Activated naive CD8-positive, alpha-beta T cell treated with anti-CD3 and anti-CD28 coated beads, Interleukin-2, amount 10 ng/mL, durations not matched to agents 7 days and 5 days (primary cell): ENCODE measurements at regions not wholly inside any gene's neighbourhood (a gene's known extent, or its start where the extent isn't known, plus 50 kb on each side); places are given as distances from the start of the nearest gene placed in this dataset.

Experiments used
- ATAC-seq: fragments of 150-1000 bp; cut with Tn5 transposase; one replicate; pipeline ENCODE4 v1.10.0; 2021; ENCODE audit warnings: low read depth, moderate library complexity
- POLR2A ChIA-PET: fragments of 350-600 bp; sonication (Branson Sonifier 250); formaldehyde crosslinking; loops from one replicate; lab custom pipeline; 2021; ENCODE audit warnings: antibody characterized with exemption; lab: Charles Lee
- DNase-seq: peaks from one replicate; pipeline ENCODE4 v3.0.0; 2021
- H3K27ac Mint-ChIP-seq: one replicate; pipeline ENCODE4 v1.8.0; 2022; ENCODE audit warnings: mild to moderate bottlenecking, mixed read lengths
- H3K27me3 Mint-ChIP-seq: one replicate; pipeline ENCODE4 v1.8.0; 2022; ENCODE audit warnings: mild to moderate bottlenecking, moderate library complexity, mixed read lengths
- H3K36me3 Mint-ChIP-seq: one replicate; pipeline ENCODE4 v1.8.0; 2021; ENCODE audit warnings: mild to moderate bottlenecking, mixed read lengths
- H3K4me1 Mint-ChIP-seq: one replicate; pipeline ENCODE4 v1.8.0; 2021; ENCODE audit warnings: mixed read lengths
- H3K4me3 Mint-ChIP-seq: one replicate; pipeline ENCODE4 v1.8.0; 2022; ENCODE audit warnings: mild to moderate bottlenecking, moderate library complexity, mixed read lengths
- H3K9me3 Mint-ChIP-seq: one replicate; pipeline ENCODE4 v1.8.0; 2021; ENCODE audit warnings: mixed read lengths

DNA sequence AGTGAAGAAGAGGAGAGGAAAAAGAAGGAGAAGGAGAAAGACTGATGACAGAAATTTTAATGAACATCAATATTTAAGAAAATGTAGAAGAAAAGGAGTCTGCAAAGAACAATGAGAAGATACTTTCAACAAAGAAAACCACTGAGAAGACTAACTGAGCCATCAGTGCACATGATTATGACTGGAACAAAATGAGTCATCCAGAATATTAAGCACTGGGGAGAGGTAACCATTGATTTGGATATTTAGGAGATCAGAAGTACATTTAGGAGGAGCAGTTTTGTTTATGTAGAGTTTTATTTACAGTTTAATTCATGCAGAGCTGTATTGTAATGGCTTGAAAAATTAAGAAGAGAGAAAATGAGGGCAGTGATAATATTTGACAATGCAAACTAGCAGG is 159.1 kb downstream of the C12orf50 start:
- Mint-ChIP-seq H3K9me3 (no peaks in the 10 kb centered on the region), H3K27me3 (no peaks in the 10 kb centered on the region), H3K4me1 (no peaks in the 10 kb centered on the region), H3K27ac (no peak overlapping the region), H3K36me3 (no peaks in the 10 kb centered on the region), H3K4me3 (no peak overlapping the region)
- no peak for ATAC-seq
- no peak for DNase-seq
- POLR2A ChIA-PET = no interaction called here

DNA sequence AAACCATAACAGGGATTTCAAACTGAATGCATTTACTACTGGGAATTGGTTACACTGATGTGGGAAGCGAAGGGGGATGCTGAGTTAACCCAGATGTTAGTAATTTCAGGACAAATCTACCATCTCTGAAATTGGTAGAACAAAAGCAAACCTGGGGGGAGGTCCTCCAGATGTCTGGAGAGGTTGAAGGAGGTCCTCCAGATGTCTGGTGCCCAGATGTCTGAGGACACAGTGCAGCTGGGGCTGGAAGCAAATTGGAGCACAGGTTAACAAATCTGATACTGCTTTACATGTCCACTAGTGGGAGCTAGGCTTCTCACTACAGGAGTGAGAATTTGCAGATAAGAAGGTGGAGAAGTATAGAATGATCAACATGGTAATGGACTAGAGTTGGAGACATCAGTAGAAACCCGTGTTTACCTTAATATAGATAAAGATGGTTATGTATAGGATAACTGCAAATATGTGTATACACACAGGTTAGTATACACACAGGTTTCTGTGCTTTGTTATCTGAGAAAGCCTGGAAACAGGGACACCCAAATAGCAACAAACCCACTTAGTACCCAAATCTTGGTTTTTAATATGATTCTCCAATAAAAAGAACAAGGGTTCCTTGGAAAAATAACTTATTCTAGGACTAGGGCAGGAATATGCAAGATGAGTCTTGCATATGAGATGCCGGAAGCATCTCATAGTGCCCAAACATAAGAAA is 162.5 kb downstream of the C12orf50 start:
- no peak for ATAC-seq
- no peaks in the 10 kb centered on the region for H3K4me1 Mint-ChIP-seq
- POLR2A ChIA-PET = no interaction called here
- H3K27ac Mint-ChIP-seq = no peak overlapping the region
- no peak for DNase-seq
- H3K36me3 Mint-ChIP-seq = no peaks in the 10 kb centered on the region
- no peak overlapping the region for H3K4me3 Mint-ChIP-seq
- no peaks in the 10 kb centered on the region for H3K27me3 Mint-ChIP-seq
- H3K9me3 Mint-ChIP-seq = no peaks in the 10 kb centered on the region

DNA sequence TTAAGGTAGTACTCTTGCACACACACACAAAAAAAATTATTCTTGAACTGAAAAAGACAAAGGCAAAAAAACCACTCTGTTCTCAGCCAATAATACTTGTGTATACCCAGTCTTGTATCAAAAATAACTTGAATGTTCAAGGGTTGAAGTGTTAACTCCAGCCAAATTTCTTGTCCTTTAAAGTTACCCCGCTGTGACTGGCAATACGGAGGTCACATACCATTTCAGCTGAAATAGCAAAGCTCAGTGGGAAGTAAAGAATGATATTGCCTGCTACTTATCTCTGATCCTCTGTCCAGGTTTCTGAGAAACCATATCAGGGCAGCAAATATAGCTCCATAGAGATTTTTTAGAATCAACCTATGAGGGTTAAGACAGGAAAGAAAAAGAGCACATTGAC is 167.4 kb downstream of the C12orf50 start:
- H3K4me1 Mint-ChIP-seq = no peaks in the 10 kb centered on the region
- no peak overlapping the region for H3K4me3 Mint-ChIP-seq
- H3K9me3 Mint-ChIP-seq = no peaks in the 10 kb centered on the region
- ATAC-seq = no peak
- H3K36me3 Mint-ChIP-seq = no peaks in the 10 kb centered on the region
- no peak overlapping the region for H3K27ac Mint-ChIP-seq
- H3K27me3 Mint-ChIP-seq = no peaks in the 10 kb centered on the region
- POLR2A ChIA-PET = no interaction called here
- no peak for DNase-seq

DNA sequence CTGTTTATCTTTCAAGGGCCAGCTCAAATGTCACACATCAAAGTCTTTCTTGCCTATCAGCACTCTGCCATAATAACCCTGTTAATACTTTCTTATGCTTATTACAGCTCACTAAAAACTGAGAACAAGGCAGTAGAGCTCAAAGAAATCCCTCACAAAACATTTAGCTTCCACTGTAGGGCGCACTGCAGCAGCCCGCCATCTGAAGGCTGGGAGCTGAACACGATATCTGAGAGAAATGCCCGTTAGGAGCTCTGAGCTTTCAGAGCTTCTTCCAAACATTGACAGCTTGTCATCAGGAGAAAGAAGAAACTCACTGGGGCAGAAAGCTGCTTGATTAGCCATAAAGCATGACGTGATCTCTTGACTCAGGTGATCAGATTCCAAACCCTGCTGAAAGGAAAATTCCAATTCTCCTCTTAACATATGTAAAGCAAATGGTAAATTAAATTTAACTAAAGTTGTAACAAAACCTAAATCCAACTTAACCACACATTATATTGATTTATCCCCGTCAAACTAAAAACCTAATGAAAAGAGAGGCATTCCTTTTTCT is 175.7 kb downstream of the C12orf50 start:
- Mint-ChIP-seq H3K4me1 (no peaks in the 10 kb centered on the region), H3K4me3 (no peak overlapping the region), H3K36me3 (no peaks in the 10 kb centered on the region), H3K27ac (no peak overlapping the region), H3K9me3 (no peaks in the 10 kb centered on the region), H3K27me3 (no peaks in the 10 kb centered on the region)
- ATAC-seq = no peak
- no peak for DNase-seq
- POLR2A ChIA-PET = no interaction called here

DNA sequence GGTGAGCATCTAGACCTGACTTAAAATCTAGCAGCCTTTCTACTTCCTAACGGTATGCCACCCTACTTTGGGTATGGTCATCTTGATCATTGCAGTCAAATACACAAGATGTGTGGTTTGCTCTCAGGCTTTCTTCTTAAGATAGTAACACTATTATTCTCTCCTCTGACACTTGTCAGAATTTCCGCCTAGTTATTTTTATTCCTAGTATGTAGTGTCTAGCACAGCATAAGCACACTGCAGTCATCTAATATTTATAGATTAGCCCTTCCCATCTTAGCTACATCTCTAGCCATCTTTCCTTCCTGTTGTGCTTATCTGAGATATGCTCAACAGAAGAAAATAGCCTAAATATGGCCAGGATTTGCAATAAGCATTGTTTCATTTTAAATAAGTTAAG is 180.1 kb downstream of the C12orf50 start:
- Mint-ChIP-seq H3K36me3 (no peaks in the 10 kb centered on the region), H3K27me3 (no peaks in the 10 kb centered on the region), H3K27ac (no peak overlapping the region), H3K4me1 (no peaks in the 10 kb centered on the region), H3K4me3 (no peak overlapping the region), H3K9me3 (no peaks in the 10 kb centered on the region)
- POLR2A ChIA-PET = no interaction called here
- ATAC-seq = no peak
- DNase-seq = no peak

DNA sequence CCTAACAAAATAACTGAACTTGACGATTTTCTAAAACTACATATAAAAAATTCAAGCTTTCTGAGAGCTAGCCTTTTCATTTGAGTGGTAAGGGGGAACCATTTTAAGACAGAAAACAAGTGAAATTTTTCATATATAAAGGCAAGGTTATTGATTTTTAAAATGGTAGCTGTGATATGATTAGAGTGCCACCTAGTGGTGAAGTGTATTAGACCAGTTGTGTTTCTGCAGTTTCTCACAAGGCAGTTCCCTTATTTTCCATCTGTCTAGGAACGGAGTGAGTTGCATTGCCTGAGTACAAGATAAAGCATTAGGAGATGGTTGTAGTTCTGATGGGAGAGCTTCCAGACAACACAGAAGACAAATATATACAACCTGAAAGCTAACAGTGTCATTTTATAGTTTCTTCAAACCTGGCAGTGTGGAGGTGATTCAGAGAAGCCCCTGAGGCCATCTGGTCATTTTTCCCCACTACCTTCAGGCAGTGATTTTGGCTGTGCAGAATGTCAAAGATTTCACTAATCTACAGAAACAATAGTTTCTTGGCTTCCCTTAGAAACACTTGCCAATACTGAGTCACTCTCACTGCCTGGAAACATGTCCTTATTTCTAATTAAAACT is 180.8 kb downstream of the C12orf50 start:
- H3K4me3 Mint-ChIP-seq = no peak overlapping the region
- H3K27me3 Mint-ChIP-seq = no peaks in the 10 kb centered on the region
- H3K9me3 Mint-ChIP-seq = no peaks in the 10 kb centered on the region
- ATAC-seq (no peak), DNase-seq (no peak)
- H3K27ac Mint-ChIP-seq = no peak overlapping the region
- H3K4me1 Mint-ChIP-seq = no peaks in the 10 kb centered on the region
- POLR2A ChIA-PET = no interaction called here
- no peaks in the 10 kb centered on the region for H3K36me3 Mint-ChIP-seq

DNA sequence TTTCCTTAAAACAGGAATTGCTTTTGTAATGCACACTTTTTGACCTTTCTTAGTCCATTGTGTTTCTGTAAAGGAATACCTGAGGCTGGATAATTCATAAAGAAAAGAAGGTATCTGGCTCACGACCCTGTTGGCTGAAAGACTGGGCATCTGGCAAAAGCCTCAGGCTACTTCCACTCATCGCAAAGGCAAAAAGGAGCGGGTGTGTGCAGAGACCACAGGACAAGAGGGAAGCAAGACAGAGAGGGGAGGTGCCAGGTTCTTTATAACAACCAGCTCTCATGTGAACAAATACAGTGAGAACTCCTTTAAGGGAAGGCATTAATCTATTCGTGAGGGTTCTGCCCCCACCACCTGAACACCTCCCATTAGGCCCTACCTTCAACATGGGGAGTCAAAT is 182.1 kb downstream of the C12orf50 start:
- H3K27me3 Mint-ChIP-seq = no peaks in the 10 kb centered on the region
- no peak for ATAC-seq
- POLR2A ChIA-PET = no interaction called here
- no peaks in the 10 kb centered on the region for H3K36me3 Mint-ChIP-seq
- no peak overlapping the region for H3K27ac Mint-ChIP-seq
- no peak overlapping the region for H3K4me3 Mint-ChIP-seq
- H3K4me1 Mint-ChIP-seq = no peaks in the 10 kb centered on the region
- H3K9me3 Mint-ChIP-seq = no peaks in the 10 kb centered on the region
- no peak for DNase-seq

DNA sequence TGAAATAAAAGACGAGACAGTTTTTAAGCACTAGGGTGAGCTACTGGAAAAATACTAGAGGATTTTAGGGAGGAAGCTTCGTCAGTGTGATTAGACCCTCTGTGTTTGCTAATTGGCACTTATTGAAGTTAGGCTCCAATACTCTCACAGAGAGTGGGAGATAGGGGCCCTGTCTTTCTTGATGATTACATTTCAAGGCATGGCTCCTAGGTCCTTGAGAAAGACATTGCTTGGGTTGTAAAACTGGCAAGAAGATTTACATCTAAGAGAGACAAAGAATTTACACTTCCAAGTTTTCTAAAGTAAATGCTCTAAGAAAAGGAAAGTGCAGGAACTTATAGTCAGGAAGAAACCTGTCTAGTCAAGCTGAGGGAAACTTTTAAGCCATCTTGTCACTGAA is 183.2 kb downstream of the C12orf50 start:
- Mint-ChIP-seq H3K4me3 (no peak overlapping the region), H3K36me3 (no peaks in the 10 kb centered on the region), H3K9me3 (no peaks in the 10 kb centered on the region)

DNA sequence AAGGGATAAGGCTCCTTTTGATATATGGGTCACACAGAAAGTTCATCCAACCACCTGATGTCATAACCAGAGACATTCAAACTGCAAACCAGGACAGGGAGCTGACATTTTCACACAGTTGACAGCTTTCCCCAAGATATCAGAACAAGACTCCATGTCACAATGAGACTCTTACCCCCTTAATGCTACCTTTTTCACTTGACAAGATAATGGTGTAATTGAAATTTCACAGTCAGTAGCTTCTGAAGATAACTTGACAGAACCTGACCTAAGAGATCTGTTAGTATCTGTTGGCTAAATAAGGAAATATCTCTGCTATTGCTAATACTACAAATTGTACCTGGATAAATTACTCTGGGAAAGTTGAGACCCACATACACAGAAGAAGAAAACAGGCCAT is 187.3 kb downstream of the C12orf50 start:
- ATAC-seq = no peak
- no peak overlapping the region for H3K27ac Mint-ChIP-seq
- H3K27me3 Mint-ChIP-seq = no peaks in the 10 kb centered on the region
- no peaks in the 10 kb centered on the region for H3K4me1 Mint-ChIP-seq
- H3K36me3 Mint-ChIP-seq = no peaks in the 10 kb centered on the region
- no peak overlapping the region for H3K4me3 Mint-ChIP-seq
- POLR2A ChIA-PET = no interaction called here
- DNase-seq = no peak
- no peaks in the 10 kb centered on the region for H3K9me3 Mint-ChIP-seq

More for the DNA sequence above, 183.2 kb downstream of the C12orf50 start:
- Mint-ChIP-seq H3K27ac (no peak overlapping the region), H3K27me3 (no peaks in the 10 kb centered on the region), H3K4me1 (no peaks in the 10 kb centered on the region)
- ATAC-seq = no peak
- POLR2A ChIA-PET = no interaction called here
- DNase-seq = no peak

DNA sequence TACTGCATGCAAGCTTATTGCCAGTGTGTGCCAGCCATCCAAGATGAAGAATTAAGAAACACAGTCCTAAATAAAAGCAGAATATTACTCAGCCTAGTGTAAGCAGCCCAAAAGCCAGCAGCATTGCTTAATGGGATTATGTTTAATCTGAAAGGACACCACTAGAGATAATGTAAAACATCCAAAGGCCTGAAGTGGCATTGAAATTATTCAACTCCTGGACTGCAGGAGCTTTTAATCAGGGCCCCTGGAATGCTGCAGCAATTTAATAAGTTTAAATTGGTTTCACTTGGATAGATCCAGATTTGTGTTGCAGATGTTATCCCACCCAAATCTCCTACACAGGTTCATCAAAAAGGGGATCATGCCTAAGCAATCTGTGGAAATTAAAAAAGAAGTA is 193.0 kb downstream of the C12orf50 start:
- H3K27me3 Mint-ChIP-seq = no peaks in the 10 kb centered on the region
- H3K36me3 Mint-ChIP-seq = no peaks in the 10 kb centered on the region
- no peaks in the 10 kb centered on the region for H3K9me3 Mint-ChIP-seq
- H3K4me3 Mint-ChIP-seq = no peak overlapping the region
- POLR2A ChIA-PET = no interaction called here
- DNase-seq (no peak), ATAC-seq (no peak)
- H3K4me1 Mint-ChIP-seq = no peaks in the 10 kb centered on the region
- H3K27ac Mint-ChIP-seq = no peak overlapping the region

DNA sequence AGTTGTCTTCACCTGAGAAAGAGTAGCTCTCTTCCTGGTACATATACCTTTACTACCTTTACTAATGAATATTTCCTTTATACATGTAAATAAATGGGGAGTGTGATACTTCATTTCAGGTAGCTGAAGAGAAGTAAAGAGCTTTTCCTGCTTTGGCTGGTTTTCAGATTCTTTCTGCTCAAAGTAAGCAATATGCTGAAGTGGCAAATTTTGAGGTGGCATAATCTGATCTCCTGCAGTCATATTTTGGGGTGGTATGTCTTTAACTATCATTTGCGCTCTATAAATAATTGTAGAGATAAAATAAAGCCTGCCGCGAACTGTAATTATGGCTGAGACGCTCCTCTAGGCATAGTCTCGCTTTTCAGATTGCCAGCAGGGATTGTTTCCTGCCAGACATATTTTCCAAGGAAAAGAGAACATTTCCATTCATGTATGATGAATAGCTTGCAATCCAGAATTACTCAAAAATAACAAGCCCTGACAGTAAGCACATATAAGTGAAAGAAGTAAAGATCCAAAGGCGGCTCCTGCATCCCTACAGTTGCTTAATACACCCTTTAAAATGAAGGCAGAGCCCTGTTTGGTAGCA is 200.7 kb downstream of the C12orf50 start:
- no peaks in the 10 kb centered on the region for H3K36me3 Mint-ChIP-seq
- DNase-seq (no peak), ATAC-seq (no peak)
- no peak overlapping the region for H3K27ac Mint-ChIP-seq
- no peaks in the 10 kb centered on the region for H3K4me1 Mint-ChIP-seq
- POLR2A ChIA-PET = no interaction called here
- H3K4me3 Mint-ChIP-seq = no peak overlapping the region
- no peaks in the 10 kb centered on the region for H3K27me3 Mint-ChIP-seq
- no peaks in the 10 kb centered on the region for H3K9me3 Mint-ChIP-seq

DNA sequence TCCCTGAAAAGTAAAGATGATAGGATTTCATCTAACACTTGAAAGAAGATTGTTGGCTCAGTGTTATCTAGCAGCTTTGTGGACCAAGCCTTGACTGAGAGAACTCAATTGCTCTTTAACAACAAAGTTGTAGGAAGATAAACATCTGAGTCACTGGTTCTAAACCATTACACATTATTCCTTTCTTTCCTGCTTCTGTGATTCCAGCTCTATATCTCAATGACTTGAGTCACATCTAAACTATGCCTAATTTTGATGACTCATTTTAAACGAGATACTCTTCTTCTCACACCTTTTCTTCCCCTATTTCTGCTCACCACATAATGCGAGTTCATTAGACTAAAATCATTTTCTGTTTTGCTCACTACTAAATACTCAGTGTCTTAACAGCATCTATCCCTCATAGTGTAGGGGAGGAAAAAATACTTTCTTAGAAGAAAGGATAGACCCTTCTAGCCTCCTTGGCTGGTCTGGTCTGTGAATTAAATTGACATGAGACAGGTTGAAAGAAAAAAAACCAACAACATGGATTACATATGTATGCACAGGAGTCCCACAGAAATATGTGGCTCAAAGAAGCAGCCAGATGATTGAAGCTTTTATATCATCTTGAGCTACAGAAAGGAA is 201.4 kb downstream of the C12orf50 start:
- Mint-ChIP-seq H3K9me3 (no peaks in the 10 kb centered on the region), H3K36me3 (no peaks in the 10 kb centered on the region), H3K4me1 (no peaks in the 10 kb centered on the region)

DNA sequence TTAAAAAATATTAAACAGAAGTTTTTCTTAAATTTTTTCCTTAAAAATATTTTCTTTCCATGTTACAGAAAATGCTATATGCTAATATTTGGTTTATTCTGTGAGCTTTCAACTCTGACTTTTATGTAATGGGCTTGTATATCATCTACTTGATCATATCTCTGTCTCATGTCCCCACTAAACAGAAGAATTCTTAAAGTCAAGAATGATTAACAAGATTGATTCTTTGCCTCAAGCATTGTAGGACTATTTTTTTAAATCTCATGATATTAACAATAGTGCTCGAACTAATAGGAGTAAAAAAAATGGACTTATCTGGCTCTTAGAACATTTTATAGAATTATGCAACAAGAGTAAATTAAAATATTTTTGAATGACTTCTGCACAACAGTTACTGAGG is 206.3 kb downstream of the C12orf50 start:
- Mint-ChIP-seq H3K27me3 (no peaks in the 10 kb centered on the region), H3K27ac (no peak overlapping the region), H3K36me3 (no peaks in the 10 kb centered on the region), H3K4me1 (no peaks in the 10 kb centered on the region), H3K9me3 (no peaks in the 10 kb centered on the region), H3K4me3 (no peak overlapping the region)
- no peak for DNase-seq
- no peak for ATAC-seq
- POLR2A ChIA-PET = no interaction called here

More for the DNA sequence above, 201.4 kb downstream of the C12orf50 start:
- ATAC-seq (no peak), DNase-seq (no peak)
- H3K4me3 Mint-ChIP-seq = no peak overlapping the region
- H3K27ac Mint-ChIP-seq = no peak overlapping the region
- H3K27me3 Mint-ChIP-seq = no peaks in the 10 kb centered on the region
- POLR2A ChIA-PET = no interaction called here
